GM12878 (cell line): ENCODE measurements at regions not wholly inside any gene's neighbourhood (a gene's known extent, or its start where the extent isn't known, plus 50 kb on each side); places are given as distances from the start of the nearest gene placed in this dataset.

Source experiments
- ATAC-seq: fragments of 200-7000 bp; cut with Tn5 transposase; 3 replicates; pipeline ENCODE4 v1.9.1; 2020; ENCODE audit warnings: mild to moderate bottlenecking, moderate library complexity
- BruUV-seq: library from RNA; stranded (reverse); fragments of 400-500 nt; replicated peaks from 2 replicates; lab custom pipeline; 2021; lab: Mats Ljungman, UMichigan
- CTCF ChIA-PET: fragments of 300-600 bp; sonication (Branson Sonifier 250); formaldehyde crosslinking; extraction: SDS; loops from one replicate; lab custom pipeline; 2021; ENCODE audit warnings: inconsistent platforms; lab: Yijun Ruan, JAX
- POLR2A ChIA-PET: fragments of 350-600 bp; formaldehyde crosslinking; extraction: SDS; loops from one replicate; lab custom pipeline; 2021; ENCODE audit warnings: inconsistent platforms; lab: Charles Lee
- RAD21 ChIA-PET: fragments of 300-600 bp; sonication (Branson Sonifier 250); formaldehyde crosslinking; loops from one replicate; lab custom pipeline; 2023; ENCODE audit warnings: antibody characterized with exemption; ENCODE audit not compliant: unreplicated experiment; lab: Charles Lee
- SMC1A ChIA-PET: fragments of 300-600 bp; sonication (Branson Sonifier 250); formaldehyde crosslinking; loops from one replicate; lab custom pipeline; 2023; ENCODE audit not compliant: unreplicated experiment, uncharacterized antibody; lab: Charles Lee
- DNase-seq: peaks from one replicate; pipeline ENCODE4 v3.0.0-alpha.2; 2011; ENCODE audit warnings: low read depth, low spot score
- FAIRE-seq: peaks from 3 replicates; lab custom pipeline; 2011; peaks lifted over from hg19 to GRCh38; lab: Jason Lieb, UNC
- H2AFZ ChIP-seq: 2 replicates; pipeline ENCODE4 v1.6.0; 2011; ENCODE audit warnings: low read depth, low read length, control low read depth; ENCODE audit not compliant: control insufficient read depth
- H3K27ac ChIP-seq: 2 replicates; pipeline ENCODE4 v1.5.1; 2011; ENCODE audit warnings: control low read depth; ENCODE audit not compliant: control insufficient read depth, insufficient read depth
- H3K27me3 ChIP-seq, 2 experiments: replicated peaks in 1 of 2; 2 replicates each; pipeline versions ENCODE4 v1.6.0 to v1.6.1; 2011; ENCODE audit warnings: low read length in 1 of 2; ENCODE audit not compliant: control insufficient read depth in 2 of 2, insufficient read depth in 2 of 2
- H3K36me3 ChIP-seq, 2 experiments: 2 replicates each; pipeline ENCODE4 v1.5.1; 2011; ENCODE audit warnings: low read length in 1 of 2; ENCODE audit not compliant: control insufficient read depth in 2 of 2, insufficient read depth in 2 of 2
- H3K4me1 ChIP-seq: 2 replicates; pipeline ENCODE4 v1.6.1; 2011; ENCODE audit warnings: mild to moderate bottlenecking, low read length, moderate library complexity, mixed read lengths; ENCODE audit not compliant: control insufficient read depth, insufficient read depth
- H3K4me2 ChIP-seq: 2 replicates; pipeline ENCODE4 v1.6.0; 2011; ENCODE audit warnings: control low read depth; ENCODE audit not compliant: control insufficient read depth, insufficient read depth
- H3K4me3 ChIP-seq: fragments of 200-600 bp; sonication (generic); 2 replicates; pipeline ENCODE4 v1.5.1; 2016
- H3K79me2 ChIP-seq: 2 replicates; pipeline ENCODE4 v1.6.0; 2011; ENCODE audit warnings: low read length; ENCODE audit not compliant: control insufficient read depth, insufficient read depth
- H3K9ac ChIP-seq: 2 replicates; pipeline ENCODE4 v1.8.0; 2011; ENCODE audit warnings: low read length, control low read depth, mixed read lengths; ENCODE audit not compliant: control insufficient read depth, insufficient read depth
- H3K9me3 ChIP-seq: replicated peaks from 3 replicates; pipeline ENCODE4 v1.5.1; 2011; ENCODE audit warnings: mild to moderate bottlenecking, low read length; ENCODE audit not compliant: control insufficient read depth, insufficient read depth
- H4K20me1 ChIP-seq: 2 replicates; pipeline ENCODE4 v1.6.0; 2011; ENCODE audit not compliant: control insufficient read depth, insufficient read depth
- BACH1 ChIP-seq: fragments of 450-650 bp; IDR thresholded peaks from 2 replicates; pipeline ENCODE4 v1.6.1; 2017; ENCODE audit warnings: mild to moderate bottlenecking, borderline replicate concordance
- CREM ChIP-seq: IDR thresholded peaks from 2 replicates; pipeline ENCODE4 v1.6.1; 2014; ENCODE audit warnings: antibody characterized with exemption, low read depth
- DPF2 ChIP-seq: fragments of 450-650 bp; IDR thresholded peaks from 2 replicates; pipeline ENCODE4 v1.6.1; 2017; ENCODE audit warnings: mild to moderate bottlenecking
- HDGF ChIP-seq: fragments of 450-650 bp; IDR thresholded peaks from 2 replicates; pipeline ENCODE4 v1.6.1; 2016; ENCODE audit warnings: antibody characterized with exemption
- JUND ChIP-seq: IDR thresholded peaks from 2 replicates; pipeline ENCODE4 v1.6.1; 2012; ENCODE audit warnings: low read depth, mild to moderate bottlenecking, low read length, improper control_type of control experiment, moderate library complexity
- MYB ChIP-seq: fragments of 150-350 bp; IDR thresholded peaks from 2 replicates; pipeline ENCODE4 v1.6.1; 2014; ENCODE audit warnings: mild to moderate bottlenecking, low read depth, low read length, borderline replicate concordance
- NFYA ChIP-seq: IDR thresholded peaks from 2 replicates; pipeline ENCODE4 v1.6.1; 2011; ENCODE audit warnings: low read depth, mild to moderate bottlenecking, low read length, improper control_type of control experiment, borderline replicate concordance
- POLR2AphosphoS5 ChIP-seq: IDR thresholded peaks from 2 replicates; pipeline ENCODE4 v1.6.1; 2011; ENCODE audit warnings: mild to moderate bottlenecking, low read length, inconsistent platforms
- POU2F2 ChIP-seq: IDR thresholded peaks from 3 replicates; pipeline ENCODE4 v1.6.1; 2011; ENCODE audit warnings: low read depth, mild to moderate bottlenecking, low read length, borderline replicate concordance
- RAD51 ChIP-seq: fragments of 450-650 bp; IDR thresholded peaks from 2 replicates; pipeline ENCODE4 v1.6.1; 2016; ENCODE audit warnings: moderate library complexity, mild to moderate bottlenecking, inconsistent platforms
- RUNX3 ChIP-seq: IDR thresholded peaks from 2 replicates; pipeline ENCODE4 v1.6.1; 2012; ENCODE audit warnings: low read length, inconsistent platforms
- SMC3 ChIP-seq: IDR thresholded peaks from 2 replicates; pipeline ENCODE4 v1.6.1; 2011; ENCODE audit warnings: low read length, improper control_type of control experiment, borderline replicate concordance
- TCF3 ChIP-seq: IDR thresholded peaks from 2 replicates; pipeline ENCODE4 v1.6.1; 2012; ENCODE audit warnings: low read depth, mild to moderate bottlenecking, low read length, borderline replicate concordance; ENCODE audit not compliant: insufficient read depth
- TCF7 ChIP-seq: IDR thresholded peaks from 2 replicates; pipeline ENCODE4 v1.6.1; 2014; ENCODE audit warnings: antibody characterized with exemption, borderline replicate concordance
- ZNF622 ChIP-seq: fragments of 450-650 bp; IDR thresholded peaks from 2 replicates; pipeline ENCODE4 v1.6.1; 2017; ENCODE audit warnings: mild to moderate bottlenecking, inconsistent platforms
- ZZZ3 ChIP-seq: IDR thresholded peaks from 2 replicates; pipeline ENCODE4 v1.6.1; 2011; ENCODE audit warnings: low read depth; ENCODE audit not compliant: control insufficient read depth, insufficient read length
- WGBS: methylation state at CpG from one replicate; pipeline ENCODE4 v1.1.6; 2016; ENCODE audit warnings: low lambda C conversion rate; ENCODE audit not compliant: insufficient replicate concordance, insufficient coverage; ENCODE audit errors: missing lambda C conversion rate; 5-methylcytosine and 5-hydroxymethylcytosine counted together
- in situ Hi-C: fragments of 300-500 bp; cut with MboI; formaldehyde crosslinking; loops from 9 replicates; pipeline ENCODE4 v1.14.3; 2018; ENCODE audit warnings: mixed read lengths
- intact Hi-C: fragments of 100-400 bp; cut with micrococcal nuclease; formaldehyde crosslinking; loops from one replicate; pipeline ENCODE4 v1.14.2; 2022; ENCODE audit not compliant: unreplicated experiment
- TF ChIP-seq, protein P1 (sequence below): IDR thresholded peaks from 2 replicates; pipeline ENCODE4 v1.6.1; 2012; ENCODE audit warnings: low read depth, low read length, improper control_type of control experiment
- TF ChIP-seq, protein P2 (sequence below): fragments of 450-650 bp; IDR thresholded peaks from 2 replicates; pipeline ENCODE4 v1.6.1; 2017; ENCODE audit warnings: antibody characterized with exemption, mild to moderate bottlenecking, moderate library complexity
- TF ChIP-seq, protein P3 (sequence below): fragments of 450-650 bp; IDR thresholded peaks from 2 replicates; pipeline ENCODE4 v1.6.1; 2017; ENCODE audit warnings: mild to moderate bottlenecking
- TF ChIP-seq, protein P4 (sequence below): IDR thresholded peaks from 2 replicates; pipeline ENCODE4 v1.6.1; 2011; ENCODE audit warnings: low read depth, mild to moderate bottlenecking, low read length, moderate library complexity, borderline replicate concordance; ENCODE audit errors: extremely low read depth

DNA sequence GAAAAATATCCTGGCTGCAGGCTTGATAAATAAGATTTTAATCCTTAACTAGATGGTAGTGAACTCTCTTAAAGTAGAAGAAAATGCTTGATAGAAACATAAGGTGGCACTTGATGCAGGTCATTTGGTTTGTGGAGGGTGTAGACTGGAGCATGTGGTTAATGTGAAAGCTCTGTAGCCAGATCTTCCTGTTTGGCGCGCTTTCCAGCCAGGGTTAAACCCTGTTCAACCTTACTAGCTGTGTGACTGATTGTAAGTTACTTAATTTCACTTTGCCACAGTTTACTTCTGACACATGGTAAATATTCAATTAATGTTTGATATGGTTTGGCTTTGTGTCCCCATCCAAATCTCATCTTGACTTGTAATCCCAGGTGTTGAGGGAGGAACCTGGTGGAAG lies 394.0 kb downstream of the REEP3 start (continued):
- TF ChIP-seq MYB: no peak

DNA sequence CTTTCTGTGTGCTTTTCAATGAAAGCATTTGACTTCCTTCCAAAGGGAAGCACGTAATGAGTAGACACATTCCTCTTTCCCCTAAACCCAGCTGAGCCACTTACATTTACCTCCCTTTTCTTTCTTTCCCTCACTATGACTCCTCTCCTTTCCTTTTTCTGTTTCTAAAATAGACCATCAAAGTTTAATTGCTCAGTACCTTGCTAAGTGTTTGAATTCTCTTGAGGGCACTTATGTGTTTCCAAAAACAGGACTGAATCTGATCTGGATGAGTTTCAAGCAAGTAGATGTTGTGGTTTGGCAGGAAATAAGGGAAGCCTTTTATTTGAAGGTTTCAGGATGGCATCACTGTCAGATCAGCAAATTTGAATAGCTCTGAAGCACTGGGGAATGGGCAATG lies 396.2 kb downstream of the REEP3 start:
- H3K79me2 ChIP-seq: no peaks in the 10 kb centered on the region
- no peaks in the 10 kb centered on the region for H3K27me3 ChIP-seq
- 0% methylated on average over 1 of the region's 1 CpG for WGBS
- ChIA-PET RAD21 (interaction anchor here (1.2 kb wide), 1 partner anchor 60 kb away, joined by 3 read pairs; no protein-coding TSS in a partner anchor), CTCF (interaction anchor here (1.5 kb wide), 1 partner anchor 60 kb away, joined by 5 read pairs; no protein-coding TSS in a partner anchor), POLR2A (no interaction called here), SMC1A (interaction anchor here (1.5 kb wide), 1 partner anchor 26 kb away, joined by 3 read pairs; no protein-coding TSS in a partner anchor)
- H3K4me2 ChIP-seq: no peak overlapping the region
- ATAC-seq (no peak), FAIRE-seq (no peak), DNase-seq (no peak)
- no peak overlapping the region for H2AFZ ChIP-seq
- H3K36me3 ChIP-seq: no peaks in the 10 kb centered on the region
- intact Hi-C loops: no loop called here
- H3K4me1 ChIP-seq: no peaks in the 10 kb centered on the region
- no peak overlapping the region for H3K27ac ChIP-seq
- in situ Hi-C loops: no loop called here
- H4K20me1 ChIP-seq: no peaks in the 10 kb centered on the region
- H3K9ac ChIP-seq: no peak overlapping the region
- no TSS peak for BruUV-seq
- no peaks in the 10 kb centered on the region for H3K9me3 ChIP-seq
- H3K4me3 ChIP-seq: no peak overlapping the region
- TF ChIP-seq ZNF622 (no peak), SMC3 (no peak), BACH1 (no peak), ZZZ3 (no peak), TCF7 (no peak), NFYA (no peak), POU2F2 (no peak), POLR2AphosphoS5 (no peak), JUND (no peak), HDGF (no peak), DPF2 (no peak), CREM (no peak), RUNX3 (no peak), RAD51 (no peak), TCF3 (no peak)
- TF ChIP-seq, protein P1, sequence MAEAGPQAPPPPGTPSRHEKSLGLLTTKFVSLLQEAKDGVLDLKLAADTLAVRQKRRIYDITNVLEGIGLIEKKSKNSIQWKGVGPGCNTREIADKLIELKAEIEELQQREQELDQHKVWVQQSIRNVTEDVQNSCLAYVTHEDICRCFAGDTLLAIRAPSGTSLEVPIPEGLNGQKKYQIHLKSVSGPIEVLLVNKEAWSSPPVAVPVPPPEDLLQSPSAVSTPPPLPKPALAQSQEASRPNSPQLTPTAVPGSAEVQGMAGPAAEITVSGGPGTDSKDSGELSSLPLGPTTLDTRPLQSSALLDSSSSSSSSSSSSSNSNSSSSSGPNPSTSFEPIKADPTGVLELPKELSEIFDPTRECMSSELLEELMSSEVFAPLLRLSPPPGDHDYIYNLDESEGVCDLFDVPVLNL: no peak
- TF ChIP-seq, protein P2, sequence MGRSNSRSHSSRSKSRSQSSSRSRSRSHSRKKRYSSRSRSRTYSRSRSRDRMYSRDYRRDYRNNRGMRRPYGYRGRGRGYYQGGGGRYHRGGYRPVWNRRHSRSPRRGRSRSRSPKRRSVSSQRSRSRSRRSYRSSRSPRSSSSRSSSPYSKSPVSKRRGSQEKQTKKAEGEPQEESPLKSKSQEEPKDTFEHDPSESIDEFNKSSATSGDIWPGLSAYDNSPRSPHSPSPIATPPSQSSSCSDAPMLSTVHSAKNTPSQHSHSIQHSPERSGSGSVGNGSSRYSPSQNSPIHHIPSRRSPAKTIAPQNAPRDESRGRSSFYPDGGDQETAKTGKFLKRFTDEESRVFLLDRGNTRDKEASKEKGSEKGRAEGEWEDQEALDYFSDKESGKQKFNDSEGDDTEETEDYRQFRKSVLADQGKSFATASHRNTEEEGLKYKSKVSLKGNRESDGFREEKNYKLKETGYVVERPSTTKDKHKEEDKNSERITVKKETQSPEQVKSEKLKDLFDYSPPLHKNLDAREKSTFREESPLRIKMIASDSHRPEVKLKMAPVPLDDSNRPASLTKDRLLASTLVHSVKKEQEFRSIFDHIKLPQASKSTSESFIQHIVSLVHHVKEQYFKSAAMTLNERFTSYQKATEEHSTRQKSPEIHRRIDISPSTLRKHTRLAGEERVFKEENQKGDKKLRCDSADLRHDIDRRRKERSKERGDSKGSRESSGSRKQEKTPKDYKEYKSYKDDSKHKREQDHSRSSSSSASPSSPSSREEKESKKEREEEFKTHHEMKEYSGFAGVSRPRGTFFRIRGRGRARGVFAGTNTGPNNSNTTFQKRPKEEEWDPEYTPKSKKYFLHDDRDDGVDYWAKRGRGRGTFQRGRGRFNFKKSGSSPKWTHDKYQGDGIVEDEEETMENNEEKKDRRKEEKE: no peak
- TF ChIP-seq, protein P3, sequence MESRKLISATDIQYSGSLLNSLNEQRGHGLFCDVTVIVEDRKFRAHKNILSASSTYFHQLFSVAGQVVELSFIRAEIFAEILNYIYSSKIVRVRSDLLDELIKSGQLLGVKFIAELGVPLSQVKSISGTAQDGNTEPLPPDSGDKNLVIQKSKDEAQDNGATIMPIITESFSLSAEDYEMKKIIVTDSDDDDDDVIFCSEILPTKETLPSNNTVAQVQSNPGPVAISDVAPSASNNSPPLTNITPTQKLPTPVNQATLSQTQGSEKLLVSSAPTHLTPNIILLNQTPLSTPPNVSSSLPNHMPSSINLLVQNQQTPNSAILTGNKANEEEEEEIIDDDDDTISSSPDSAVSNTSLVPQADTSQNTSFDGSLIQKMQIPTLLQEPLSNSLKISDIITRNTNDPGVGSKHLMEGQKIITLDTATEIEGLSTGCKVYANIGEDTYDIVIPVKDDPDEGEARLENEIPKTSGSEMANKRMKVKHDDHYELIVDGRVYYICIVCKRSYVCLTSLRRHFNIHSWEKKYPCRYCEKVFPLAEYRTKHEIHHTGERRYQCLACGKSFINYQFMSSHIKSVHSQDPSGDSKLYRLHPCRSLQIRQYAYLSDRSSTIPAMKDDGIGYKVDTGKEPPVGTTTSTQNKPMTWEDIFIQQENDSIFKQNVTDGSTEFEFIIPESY: no peak
- TF ChIP-seq, protein P4, sequence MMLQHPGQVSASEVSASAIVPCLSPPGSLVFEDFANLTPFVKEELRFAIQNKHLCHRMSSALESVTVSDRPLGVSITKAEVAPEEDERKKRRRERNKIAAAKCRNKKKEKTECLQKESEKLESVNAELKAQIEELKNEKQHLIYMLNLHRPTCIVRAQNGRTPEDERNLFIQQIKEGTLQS: no peak
